ENCODE measurements at regions not wholly inside any gene's neighbourhood (a gene's known extent, or its start where the extent isn't known, plus 50 kb on each side); places are given as distances from the start of the nearest gene placed in this dataset.
A peak's percentile ranks its signal among the peaks of the same experiment; 100 is the strongest.

GRCh38 chr3:168262887-168263286, 167.2 kb upstream of the GOLIM4 start:
- Mint-ChIP-seq H3K27ac (no peak overlapping the region), H3K4me3 (no peak overlapping the region), H3K4me1 (ENCODE audit: unreplicated experiment) (no peaks in the 10 kb centered on the region), H3K27me3 (no peaks in the 10 kb centered on the region), H3K9me3 (no peaks in the 10 kb centered on the region), H3K36me3 (peaks cover 3% of the 10 kb centered on the region)
- TF ChIP-seq, protein P1, sequence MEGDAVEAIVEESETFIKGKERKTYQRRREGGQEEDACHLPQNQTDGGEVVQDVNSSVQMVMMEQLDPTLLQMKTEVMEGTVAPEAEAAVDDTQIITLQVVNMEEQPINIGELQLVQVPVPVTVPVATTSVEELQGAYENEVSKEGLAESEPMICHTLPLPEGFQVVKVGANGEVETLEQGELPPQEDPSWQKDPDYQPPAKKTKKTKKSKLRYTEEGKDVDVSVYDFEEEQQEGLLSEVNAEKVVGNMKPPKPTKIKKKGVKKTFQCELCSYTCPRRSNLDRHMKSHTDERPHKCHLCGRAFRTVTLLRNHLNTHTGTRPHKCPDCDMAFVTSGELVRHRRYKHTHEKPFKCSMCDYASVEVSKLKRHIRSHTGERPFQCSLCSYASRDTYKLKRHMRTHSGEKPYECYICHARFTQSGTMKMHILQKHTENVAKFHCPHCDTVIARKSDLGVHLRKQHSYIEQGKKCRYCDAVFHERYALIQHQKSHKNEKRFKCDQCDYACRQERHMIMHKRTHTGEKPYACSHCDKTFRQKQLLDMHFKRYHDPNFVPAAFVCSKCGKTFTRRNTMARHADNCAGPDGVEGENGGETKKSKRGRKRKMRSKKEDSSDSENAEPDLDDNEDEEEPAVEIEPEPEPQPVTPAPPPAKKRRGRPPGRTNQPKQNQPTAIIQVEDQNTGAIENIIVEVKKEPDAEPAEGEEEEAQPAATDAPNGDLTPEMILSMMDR (conservative IDR thresholded peaks at IDR 0.05): no peak
- DNase-seq (ENCODE audit: extremely low spot score, unreplicated experiment): no peak

GRCh38 chr3:168260859-168261258, 165.1 kb upstream of the GOLIM4 start:
- TF ChIP-seq, protein P1 (conservative IDR thresholded peaks at IDR 0.05): no peak
- no peak for DNase-seq (ENCODE audit: extremely low spot score, unreplicated experiment)
- Mint-ChIP-seq H3K9me3 (peaks cover 4% of the 10 kb centered on the region), H3K27ac (no peak overlapping the region), H3K27me3 (no peaks in the 10 kb centered on the region), H3K36me3 (peaks cover 13% of the 10 kb centered on the region), H3K4me3 (no peak overlapping the region), H3K4me1 (ENCODE audit: unreplicated experiment) (no peaks in the 10 kb centered on the region)

- Mint-ChIP-seq H3K27ac (no peak overlapping the region), H3K4me1 (ENCODE audit: unreplicated experiment) (peaks cover 9% of the 10 kb centered on the region), H3K9me3 (peaks cover 1% of the 10 kb centered on the region), H3K27me3 (peaks cover 45% of the 10 kb centered on the region), H3K4me3 (peak overlapping the region; percentile 95), H3K36me3 (peaks cover 14% of the 10 kb centered on the region)
- no peak for DNase-seq (ENCODE audit: extremely low spot score, unreplicated experiment)
- TF ChIP-seq, protein P1 (conservative IDR thresholded peaks at IDR 0.05): no peak
These were observed 155.6 kb upstream of the GOLIM4 start for GRCh38 chr3:168251371-168251770.

DNA sequence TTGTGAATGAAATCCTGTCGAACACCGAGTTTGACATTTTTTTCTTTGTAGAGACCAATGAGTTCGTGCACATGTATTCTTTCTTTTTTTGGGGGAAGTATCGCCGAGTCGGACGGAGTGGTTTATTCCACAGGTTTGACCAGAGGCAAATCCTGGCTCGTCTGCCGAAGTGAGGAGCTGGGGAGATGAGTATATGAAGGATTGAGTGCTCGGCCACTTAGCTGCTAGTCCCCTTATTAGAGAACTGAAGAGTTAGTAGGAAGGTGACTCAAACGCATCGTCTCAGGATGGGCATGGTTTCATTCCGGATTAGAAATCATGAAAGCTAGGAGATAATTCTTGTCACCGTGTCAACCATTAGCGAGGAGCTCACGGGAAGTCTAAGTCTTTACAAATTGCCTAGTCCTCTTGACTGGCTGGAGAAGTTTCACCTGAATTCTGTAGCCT, 154.7 kb upstream of the GOLIM4 start:
- H3K27ac Mint-ChIP-seq: peak overlapping the region; percentile 89
- H3K36me3 Mint-ChIP-seq: peaks cover 12% of the 10 kb centered on the region
- H3K4me3 Mint-ChIP-seq: peak overlapping the region; percentile 95
- no peaks in the 10 kb centered on the region for H3K9me3 Mint-ChIP-seq
- H3K4me1 Mint-ChIP-seq (ENCODE audit: unreplicated experiment): peaks cover 9% of the 10 kb centered on the region
- peaks cover 49% of the 10 kb centered on the region for H3K27me3 Mint-ChIP-seq
- no peak for DNase-seq (ENCODE audit: extremely low spot score, unreplicated experiment)
- TF ChIP-seq, protein P1 (conservative IDR thresholded peaks at IDR 0.05): no peak

GRCh38 chr3:168249550-168250414, 154.1 kb upstream of the GOLIM4 start:
- Mint-ChIP-seq H3K4me1 (ENCODE audit: unreplicated experiment) (peaks cover 9% of the 10 kb centered on the region), H3K27me3 (peaks cover 51% of the 10 kb centered on the region), H3K36me3 (peaks cover 8% of the 10 kb centered on the region), H3K27ac (peak overlapping the region; percentile 89), H3K9me3 (no peaks in the 10 kb centered on the region), H3K4me3 (peak overlapping the region; percentile 95)
- DNase-seq (ENCODE audit: extremely low spot score, unreplicated experiment): peak; percentile 87
- TF ChIP-seq, protein P1 (conservative IDR thresholded peaks at IDR 0.05): peak; percentile 71
